Epithelial cell of esophagus (primary cell): ENCODE measurements at regions not wholly inside any gene's neighbourhood (a gene's known extent, or its start where the extent isn't known, plus 50 kb on each side); places are given as distances from the start of the nearest gene placed in this dataset.

Experiments
- DNase-seq: peaks from one replicate; pipeline ENCODE4 v3.0.0; 2010; ENCODE audit warnings: low read depth
- H3K4me3 ChIP-seq: 2 replicates; pipeline ENCODE4 v1.5.1; 2011; ENCODE audit warnings: mild to moderate bottlenecking, low read length, control low read depth
- TF ChIP-seq, protein P1 (sequence below): IDR thresholded peaks from 2 replicates; pipeline ENCODE4 v1.5.1; 2011; ENCODE audit warnings: low read depth, mild to moderate bottlenecking, low read length, control low read depth, inconsistent platforms; ENCODE audit not compliant: insufficient read depth; ENCODE audit errors: missing control alignments

DNA sequence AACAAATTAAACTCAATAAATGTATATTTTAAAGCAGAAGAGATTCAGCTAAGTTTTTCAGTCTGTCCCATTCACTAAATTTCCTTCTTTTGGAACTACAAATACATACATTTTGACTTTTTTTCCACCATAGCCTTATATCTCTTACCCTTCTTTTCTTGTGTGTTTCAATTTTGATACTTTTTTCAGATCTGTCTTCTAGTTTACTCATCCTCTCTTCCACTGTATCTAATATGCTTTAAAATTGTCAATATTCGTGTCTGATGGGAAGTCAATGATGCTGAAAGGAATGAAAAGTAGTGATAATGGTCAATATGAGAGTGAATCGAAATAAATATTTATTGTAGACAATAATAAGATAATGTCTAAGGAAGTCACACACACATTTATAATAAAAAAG is 332.3 kb upstream of the KIRREL3 start:
- no peak overlapping the region for H3K4me3 ChIP-seq
- no peak for DNase-seq
- TF ChIP-seq, protein P1, sequence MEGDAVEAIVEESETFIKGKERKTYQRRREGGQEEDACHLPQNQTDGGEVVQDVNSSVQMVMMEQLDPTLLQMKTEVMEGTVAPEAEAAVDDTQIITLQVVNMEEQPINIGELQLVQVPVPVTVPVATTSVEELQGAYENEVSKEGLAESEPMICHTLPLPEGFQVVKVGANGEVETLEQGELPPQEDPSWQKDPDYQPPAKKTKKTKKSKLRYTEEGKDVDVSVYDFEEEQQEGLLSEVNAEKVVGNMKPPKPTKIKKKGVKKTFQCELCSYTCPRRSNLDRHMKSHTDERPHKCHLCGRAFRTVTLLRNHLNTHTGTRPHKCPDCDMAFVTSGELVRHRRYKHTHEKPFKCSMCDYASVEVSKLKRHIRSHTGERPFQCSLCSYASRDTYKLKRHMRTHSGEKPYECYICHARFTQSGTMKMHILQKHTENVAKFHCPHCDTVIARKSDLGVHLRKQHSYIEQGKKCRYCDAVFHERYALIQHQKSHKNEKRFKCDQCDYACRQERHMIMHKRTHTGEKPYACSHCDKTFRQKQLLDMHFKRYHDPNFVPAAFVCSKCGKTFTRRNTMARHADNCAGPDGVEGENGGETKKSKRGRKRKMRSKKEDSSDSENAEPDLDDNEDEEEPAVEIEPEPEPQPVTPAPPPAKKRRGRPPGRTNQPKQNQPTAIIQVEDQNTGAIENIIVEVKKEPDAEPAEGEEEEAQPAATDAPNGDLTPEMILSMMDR: no peak

- no peak for DNase-seq
- TF ChIP-seq, protein P1: no peak
- no peak overlapping the region for H3K4me3 ChIP-seq
Measured at GRCh38 chr11:127330044-127330443, 329.5 kb upstream of the KIRREL3 start.

DNA sequence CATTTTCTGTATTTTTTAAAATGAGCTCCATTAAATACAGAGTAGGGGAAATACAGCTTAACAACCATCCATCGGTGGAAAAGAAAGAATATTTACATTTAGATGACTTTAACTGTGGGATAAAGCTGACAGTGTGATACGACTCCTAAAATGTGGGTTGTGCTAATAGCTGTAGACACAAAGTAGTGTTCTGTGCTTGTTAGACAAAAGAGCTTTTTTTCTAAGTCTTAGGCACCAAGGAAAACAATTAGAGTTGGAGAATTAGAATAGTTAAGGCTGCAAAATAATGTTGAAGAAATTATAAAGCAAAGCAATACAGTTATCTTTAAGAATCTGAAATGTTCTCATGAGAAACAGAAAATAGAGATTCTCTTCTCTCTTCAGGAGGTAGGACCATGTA is 307.7 kb upstream of the KIRREL3 start:
- H3K4me3 ChIP-seq: no peak overlapping the region
- TF ChIP-seq, protein P1: no peak
- DNase-seq: no peak

- H3K4me3 ChIP-seq: no peak overlapping the region
- DNase-seq: no peak
- TF ChIP-seq, protein P1: no peak
Measured at GRCh38 chr11:127307700-127308099, 307.1 kb upstream of the KIRREL3 start.

- DNase-seq: no peak
- TF ChIP-seq, protein P1: no peak
- H3K4me3 ChIP-seq: no peak overlapping the region
Measured at GRCh38 chr11:127304634-127305033, 304.1 kb upstream of the KIRREL3 start.

DNA sequence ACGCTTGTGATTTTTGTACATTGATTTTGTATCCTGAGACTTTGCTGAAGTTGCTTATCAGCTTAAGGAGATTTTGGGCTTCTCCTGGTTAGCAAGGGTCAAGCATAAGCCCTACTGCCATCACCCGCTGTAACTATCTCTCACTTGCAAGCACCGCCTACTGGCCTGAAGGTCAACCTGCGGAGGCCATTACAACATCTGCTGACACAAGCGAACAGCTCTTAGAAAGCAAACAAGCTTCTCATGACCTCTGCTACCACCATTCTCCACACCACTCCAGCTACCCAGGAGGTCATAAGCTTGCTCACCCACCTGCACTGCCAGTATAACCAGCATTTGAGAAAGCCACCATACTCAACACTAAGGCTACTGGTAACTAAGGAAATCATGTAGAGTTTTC is 288.4 kb upstream of the KIRREL3 start:
- DNase-seq: no peak
- no peak overlapping the region for H3K4me3 ChIP-seq
- TF ChIP-seq, protein P1: no peak

- H3K4me3 ChIP-seq: no peak overlapping the region
- DNase-seq: no peak
- TF ChIP-seq, protein P1: no peak
Measured at GRCh38 chr11:127281534-127281933, 281.0 kb upstream of the KIRREL3 start.
